NCI-H2227 (cell line): ENCODE measurements at regions not wholly inside any gene's neighbourhood (a gene's known extent, or its start where the extent isn't known, plus 50 kb on each side); places are given as distances from the start of the nearest gene placed in this dataset.
"Not testable (repeated sequence)": the region's sequence is repeated elsewhere in the genome, so short reads cannot be mapped to it uniquely, and the experiment has no call there.

Experiments used
- DNase-seq: peaks from one replicate; lab custom pipeline; 2025; ENCODE audit not compliant: unreplicated experiment; lab: John Stamatoyannopoulos, UW

DNA sequence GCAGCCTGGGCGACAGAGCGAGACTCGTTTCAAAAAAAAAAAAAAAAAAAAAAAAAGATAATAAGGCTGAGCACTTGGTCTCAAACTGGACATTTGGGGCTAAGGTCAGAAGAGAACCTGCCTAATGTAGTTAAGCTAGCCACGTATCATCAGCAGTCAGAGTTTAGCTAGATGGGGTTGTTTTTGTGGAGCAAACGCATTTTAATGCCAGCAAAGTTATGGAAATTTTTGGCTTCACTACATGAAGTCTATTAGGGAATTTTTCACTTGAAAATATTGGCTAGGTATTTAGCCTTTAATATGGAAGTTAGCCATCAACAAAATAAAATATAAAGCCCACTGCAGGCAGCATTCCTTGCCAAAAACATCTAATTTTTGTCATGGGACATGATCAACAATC, 902.9 kb upstream of the CDH18 start:
- not testable (repeated sequence) for DNase-seq

DNA sequence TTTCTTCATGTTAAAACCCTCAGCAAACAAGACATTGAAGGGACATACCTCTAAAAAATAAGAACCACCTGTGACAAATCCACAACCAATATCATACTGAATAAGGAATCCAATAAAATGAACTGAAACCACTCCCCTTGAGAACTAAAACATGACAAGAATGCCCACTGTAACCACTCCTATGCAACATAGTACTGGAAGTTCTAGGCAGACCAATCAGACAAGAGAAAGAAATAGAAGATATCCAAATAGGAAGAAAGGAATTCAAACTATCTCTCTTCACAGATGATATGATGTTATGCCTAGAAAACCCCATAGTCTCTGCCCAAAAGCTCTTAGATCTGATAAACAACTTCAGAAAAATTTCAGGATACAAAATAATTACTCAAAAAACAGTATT, 887.7 kb upstream of the CDH18 start:
- DNase-seq: not testable (repeated sequence)

DNA sequence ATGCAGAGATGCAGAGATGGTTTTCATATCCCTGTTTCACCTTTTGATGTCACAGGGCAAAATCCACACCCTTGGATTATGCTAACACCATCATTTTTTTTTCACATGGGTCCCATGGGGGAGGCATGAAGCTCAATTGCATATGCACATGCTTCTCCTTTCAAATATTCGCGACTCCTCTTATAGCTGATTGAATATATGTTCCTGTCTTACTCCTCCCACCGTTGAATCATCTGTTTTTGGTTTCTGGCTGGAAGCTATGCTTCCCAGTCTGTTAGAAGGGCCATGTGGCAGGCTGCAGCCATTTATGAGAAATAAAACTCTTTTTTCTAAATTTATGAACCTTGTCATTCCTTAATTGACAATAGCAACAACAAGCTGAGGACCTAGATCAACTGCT, 877.9 kb upstream of the CDH18 start:
- not testable (repeated sequence) for DNase-seq

DNA sequence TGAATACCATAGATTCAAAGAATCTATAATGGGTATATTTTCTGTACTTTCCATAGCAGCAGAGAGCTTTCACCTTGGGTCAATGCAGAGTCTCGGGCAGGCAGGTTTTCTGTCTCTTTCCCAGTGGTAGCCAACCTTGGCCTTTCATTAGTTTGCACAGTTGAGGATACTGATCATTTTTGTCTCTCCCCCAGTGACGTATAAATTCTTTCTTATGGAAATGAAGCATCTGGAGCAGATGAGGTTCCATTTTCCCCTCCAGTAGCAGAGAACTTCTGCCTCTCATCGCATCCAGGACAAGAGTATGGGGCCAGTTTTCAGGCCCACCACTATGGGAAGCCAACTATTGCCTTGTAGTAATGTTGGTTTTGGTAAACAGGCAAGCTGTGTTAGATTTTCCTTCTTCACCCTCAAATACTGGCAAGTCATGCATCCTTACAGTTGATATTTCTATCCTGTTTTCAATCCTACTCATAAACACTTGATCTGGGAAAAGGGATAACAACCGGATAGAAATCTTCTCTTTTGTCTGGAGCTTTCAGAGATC, 845.2 kb upstream of the CDH18 start:
- DNase-seq: no peak

DNA sequence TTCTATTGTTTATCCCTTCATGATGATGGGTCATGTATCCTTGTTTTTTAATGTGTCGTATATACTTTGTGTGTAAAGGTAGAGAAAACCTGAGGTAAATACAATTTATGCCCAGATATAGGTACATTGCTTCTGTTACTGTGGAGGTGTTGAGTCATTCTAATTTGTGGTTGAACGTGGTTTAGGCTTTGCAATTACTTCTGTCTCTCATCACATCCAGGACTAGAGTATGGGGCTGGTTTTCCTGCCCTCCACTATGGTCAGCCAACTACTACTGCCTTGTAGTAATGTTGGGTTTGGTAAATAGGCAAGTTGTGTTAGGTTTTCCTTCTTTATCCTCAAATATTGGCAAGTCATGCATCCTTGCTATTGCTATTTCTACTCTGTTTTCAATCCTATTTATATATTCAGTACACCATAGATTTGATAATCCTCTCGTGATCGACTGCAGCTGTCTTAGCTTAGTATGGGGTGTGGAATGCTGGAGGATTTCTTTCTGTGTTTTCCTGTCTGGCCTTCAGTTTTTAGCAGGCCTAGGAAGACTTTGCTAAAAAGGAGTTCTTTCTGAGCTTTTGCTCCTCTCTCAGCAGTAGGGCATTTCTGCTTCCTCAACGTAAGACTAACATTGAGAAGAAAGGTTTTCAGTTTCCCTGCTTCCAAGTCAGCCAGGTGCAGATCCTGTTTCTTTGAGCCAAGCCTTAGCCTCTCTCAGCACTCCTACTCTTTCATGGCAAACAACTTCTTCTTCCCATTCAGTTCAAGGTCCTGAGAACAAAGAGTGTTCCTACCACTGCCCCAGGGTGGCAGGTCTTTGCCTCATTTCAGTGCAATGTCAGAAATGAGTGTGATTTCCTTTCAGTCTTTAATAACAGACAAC, 844.4 kb upstream of the CDH18 start:
- DNase-seq: no peak

DNA sequence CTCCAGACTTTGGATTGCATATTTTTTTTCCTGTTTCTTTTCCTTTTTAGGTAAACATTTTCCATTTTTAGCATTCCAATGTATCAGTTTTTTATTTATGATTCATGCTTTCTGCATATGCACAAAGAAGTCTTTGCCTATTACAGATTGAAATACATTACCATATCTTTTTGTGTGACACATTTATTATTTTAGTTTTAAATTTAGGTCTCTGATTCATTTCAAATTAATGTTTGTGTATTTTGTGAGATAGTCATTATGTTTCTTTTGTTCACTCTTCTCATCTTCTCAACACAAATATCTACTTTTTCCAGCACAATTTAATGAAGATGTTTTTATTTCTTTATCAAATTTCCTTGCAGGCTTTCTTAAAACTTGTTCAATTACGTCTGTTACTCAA, 838.0 kb upstream of the CDH18 start:
- not testable (repeated sequence) for DNase-seq

DNA sequence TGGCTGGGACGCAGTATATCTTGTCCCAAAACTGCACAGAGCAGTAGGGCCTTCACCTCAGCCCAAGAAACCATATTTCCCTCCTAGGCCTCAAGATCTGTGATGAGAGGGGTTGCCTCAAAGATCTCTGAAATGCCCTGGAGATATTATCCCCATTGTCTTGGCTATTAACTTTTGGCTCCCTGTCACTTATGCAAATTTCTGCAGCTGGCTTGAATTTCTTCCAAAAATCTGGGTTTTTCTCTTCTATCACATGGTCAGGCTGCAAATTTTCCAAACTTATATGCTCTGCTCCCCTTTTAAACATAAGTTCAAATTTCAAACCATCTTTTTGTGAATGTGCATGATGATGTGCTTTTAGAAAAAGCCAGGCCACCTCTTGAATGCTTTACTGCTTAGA, 809.2 kb upstream of the CDH18 start:
- not testable (repeated sequence) for DNase-seq

DNA sequence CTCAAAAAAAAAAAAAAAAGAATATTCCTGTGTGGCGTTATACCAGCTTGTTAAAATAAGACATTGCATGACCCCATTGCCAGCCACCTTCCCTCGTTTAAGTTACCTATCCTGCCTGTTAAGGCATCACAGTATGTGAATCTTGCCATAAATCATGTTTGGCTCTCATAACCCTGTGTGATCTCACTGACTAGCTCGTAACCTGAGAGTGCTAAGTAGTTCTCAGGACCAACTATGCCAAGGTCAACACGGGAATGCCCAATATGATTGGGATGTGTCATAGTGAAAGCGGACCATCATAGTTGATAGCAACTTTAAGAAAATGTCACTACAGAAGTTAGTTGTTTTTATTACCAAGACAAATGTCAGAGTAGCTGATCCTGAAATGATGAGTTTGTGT, 796.8 kb upstream of the CDH18 start:
- DNase-seq: not testable (repeated sequence)

DNA sequence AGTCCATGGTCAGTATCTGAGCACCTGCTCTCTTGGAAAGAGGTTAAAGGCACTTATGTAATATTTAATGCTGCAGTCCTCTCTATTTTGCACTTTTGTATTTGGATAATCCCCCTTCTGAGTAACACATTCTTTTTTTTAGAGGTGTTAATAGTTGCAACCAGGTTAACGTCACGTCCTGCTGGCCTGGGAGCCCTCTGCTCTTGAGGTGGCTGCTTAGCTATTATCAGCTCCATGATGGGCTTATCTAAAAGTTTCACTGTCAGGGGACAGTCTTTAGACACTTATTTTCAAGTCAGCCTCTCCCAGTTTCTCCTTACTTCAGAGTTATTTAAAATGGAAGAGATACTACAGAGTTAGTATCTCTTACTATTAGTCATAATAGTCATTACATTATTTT, 795.5 kb upstream of the CDH18 start:
- DNase-seq: not testable (repeated sequence)

DNA sequence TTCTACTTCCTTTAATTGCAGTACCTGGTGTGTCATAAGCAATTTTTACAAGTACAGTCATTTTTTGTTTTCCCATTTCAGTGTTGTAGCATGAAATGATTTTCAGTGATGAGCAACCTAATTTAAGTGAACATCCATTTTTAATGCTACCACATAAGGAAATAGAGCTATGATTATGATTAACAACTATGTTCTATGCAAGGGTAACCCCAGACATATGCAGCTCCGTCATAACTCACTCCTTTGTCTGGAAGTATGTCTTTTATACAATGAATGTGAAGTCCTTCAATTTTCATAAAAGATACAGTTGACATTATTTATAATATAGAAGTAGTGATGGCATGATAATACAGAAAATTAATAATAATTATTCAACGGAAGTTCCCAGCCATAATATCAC, 783.3 kb upstream of the CDH18 start:
- not testable (repeated sequence) for DNase-seq

DNA sequence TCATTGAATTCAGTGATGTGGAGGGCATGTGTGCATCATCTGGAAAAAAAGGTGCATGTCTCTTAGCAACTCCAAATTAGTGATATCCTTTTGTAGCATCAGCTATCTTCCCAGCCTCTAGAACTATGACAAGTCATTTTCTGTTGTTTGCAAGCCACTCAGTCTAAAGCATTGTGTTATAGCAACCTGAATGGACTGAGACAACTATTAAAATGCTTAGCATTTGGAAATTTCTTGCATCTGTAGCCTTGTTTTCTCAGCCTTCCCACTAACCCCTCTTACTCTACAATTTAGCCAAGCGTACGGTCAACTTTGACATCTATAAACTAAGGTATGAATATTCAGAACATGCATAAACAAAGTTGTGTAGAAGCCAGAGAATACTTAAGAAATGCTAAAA, 777.1 kb upstream of the CDH18 start:
- not testable (repeated sequence) for DNase-seq

DNA sequence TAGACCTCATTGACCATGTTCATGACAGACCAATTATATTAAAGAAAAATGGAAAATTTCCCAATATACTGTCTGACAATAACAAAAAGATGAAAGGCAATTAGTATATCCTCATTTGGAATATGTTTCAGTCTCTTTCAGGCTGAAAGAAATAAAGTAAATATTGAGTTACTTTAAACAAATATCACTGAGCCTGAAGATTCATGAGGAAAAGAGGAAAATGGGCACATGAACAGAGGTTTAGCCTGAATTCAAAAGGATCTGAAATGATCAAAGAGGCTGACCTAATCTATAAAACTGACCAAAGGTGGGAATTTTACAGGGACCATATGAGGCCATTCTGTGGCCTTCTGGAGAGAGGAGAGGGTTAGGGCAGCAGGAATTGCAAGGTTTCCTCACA, 771.5 kb upstream of the CDH18 start:
- DNase-seq: not testable (repeated sequence)

DNA sequence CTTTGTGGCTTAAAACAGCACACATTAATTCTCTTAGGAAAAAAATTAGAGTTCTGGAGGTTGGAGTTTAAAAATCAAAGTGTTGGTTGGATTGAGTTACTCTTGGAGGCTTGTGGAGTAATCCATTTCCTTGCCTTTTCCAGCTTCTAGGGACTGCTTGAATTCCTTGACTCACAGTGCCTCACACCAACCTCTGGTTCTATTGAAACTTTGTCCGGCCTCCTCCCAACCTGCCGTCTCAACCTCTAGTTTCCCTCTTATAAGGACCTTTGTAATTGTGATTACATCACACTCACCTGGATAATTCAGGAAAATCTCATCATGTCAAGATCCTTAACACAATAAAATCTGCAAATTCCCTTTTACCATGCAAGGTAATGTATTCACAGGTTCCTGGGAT, 764.2 kb upstream of the CDH18 start:
- not testable (repeated sequence) for DNase-seq

DNA sequence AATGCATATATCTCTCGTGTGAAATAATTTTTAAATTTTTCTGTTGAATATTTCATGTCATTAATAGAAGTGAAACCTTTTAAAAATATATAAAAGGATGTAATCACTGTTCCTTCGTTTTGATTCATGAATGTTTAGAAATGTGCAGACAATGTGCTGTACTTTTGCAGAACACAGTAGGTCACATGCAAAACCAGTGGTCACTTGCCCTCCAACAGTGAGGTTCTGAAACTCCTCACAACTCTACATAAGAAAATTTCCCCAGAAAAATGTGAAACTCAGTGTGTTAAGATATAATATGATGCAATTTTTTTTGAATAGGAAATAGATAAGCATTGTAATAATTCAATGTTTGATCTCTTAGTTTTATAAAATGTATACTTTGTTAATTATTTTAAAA, 747.7 kb upstream of the CDH18 start:
- DNase-seq: not testable (repeated sequence)

DNA sequence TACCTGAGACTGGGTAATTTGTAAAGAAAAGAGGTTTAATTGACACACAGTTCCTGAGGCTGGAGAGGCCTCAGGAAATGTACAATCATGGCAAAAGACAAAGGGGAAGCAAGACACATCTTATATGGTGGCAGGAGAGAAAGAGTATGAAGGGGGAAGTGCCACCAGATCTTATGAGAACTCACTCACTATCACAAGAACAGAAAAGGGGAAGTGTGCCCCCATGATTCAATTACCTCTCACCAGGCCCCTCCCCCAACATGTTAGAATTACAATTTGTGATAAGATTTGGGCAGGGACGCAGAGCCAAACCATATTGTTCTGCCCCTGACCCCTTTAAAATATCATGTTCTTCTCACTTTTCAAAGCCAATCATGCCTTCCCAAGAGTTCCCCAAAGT, 744.2 kb upstream of the CDH18 start:
- not testable (repeated sequence) for DNase-seq

DNA sequence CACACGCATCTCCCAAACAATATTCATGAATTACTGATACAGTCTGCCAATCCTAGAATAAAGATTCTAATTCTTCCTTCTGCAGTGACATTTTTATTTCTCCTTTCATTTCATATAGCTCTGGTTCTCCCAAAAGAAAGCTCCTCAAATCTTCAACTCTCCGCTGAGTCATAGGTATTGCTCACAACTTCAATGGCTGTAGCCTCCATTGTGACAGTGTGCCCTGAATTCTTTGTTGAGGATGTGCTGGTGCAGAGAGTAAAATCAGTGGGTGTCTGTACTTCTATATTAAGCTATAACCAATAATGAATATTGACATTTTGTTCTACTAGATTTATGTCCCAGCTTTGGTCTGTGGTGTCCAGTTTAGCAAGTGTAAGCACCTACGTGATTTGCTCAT, 733.3 kb upstream of the CDH18 start:
- not testable (repeated sequence) for DNase-seq

DNA sequence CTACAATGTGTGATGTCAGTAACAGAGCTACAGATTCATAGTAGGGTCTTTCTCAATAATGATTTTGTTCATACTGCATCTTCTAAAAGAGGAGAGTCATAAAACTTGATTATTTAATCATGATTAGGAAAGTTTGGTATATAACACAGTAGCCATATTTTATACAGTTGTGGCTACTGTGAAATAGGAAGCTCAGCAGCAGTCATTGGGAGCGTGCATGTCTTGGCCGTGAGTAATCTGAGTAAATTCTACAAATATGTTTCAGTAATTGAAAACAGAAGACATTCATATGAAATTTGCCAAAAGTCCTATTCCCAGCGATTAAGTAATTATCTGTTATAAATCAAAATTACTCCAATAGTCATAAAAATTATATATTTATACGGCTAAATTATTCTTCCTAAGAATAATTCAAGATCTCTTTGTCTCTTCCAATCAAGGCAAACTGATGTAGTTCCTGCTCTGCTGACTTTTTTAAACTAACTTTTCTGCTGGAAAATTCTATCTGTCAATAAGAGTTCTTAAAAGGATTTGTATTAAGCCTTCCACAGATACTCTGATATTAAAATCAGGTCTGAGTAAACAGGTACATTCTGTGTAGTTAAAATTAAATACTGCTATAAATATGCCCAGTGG, 723.6 kb upstream of the CDH18 start:
- DNase-seq: not testable (repeated sequence)

DNA sequence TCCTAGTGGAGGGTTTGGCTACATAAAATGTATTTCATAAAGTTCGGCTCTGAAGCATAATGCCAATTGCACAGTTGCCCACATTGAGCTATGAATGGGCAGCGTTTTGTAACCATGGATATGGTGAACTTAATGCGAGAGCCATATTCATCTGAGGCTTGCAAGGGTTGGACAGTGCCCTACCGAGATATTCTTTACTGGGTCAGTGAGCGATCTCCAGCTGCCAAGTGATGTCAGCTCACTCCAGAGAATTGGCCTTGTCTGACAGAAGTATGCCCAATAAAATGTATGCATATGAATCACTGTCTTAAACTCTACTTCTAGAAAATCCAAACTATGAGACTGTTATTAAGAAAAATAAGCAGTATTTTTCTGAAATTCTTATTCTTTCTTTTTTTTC, 719.6 kb upstream of the CDH18 start:
- DNase-seq: not testable (repeated sequence)

DNA sequence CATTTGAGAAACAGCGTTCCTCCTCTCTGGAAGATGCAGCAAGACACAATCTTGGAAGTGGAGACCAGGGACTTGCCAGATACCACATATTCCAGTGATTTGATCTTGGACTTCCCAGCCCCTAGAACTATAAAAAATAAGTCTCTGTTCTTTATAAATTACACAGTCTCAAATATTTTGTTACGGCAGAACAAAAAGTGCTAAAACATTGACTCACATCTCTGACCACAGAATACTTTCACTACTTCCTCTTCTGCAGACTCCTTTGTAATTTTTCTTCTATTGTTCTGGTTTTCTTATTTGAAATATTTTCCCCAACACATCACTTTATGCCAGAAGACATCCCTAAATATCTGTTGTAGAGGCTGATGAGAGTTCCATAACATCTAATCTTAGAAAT, 706.1 kb upstream of the CDH18 start:
- DNase-seq: no peak

DNA sequence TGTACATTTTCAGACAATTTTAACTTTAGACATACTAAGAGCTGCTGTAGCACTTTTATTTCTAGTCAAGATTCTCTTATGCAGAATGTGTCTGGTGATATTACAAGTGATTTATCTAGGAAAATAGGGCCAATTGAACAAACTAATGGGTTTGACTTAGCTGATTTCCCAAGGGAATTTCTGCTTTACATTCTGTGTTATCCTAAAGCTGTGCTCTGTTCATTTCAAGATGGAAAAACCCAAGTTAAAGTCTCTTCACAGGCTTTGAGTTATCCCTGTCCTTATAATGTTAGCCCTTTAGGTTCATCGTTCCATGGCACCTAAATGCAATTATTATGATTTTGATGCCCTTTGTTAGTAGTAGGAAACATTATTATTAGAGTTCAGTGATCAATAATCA, 704.9 kb upstream of the CDH18 start:
- DNase-seq: no peak

DNA sequence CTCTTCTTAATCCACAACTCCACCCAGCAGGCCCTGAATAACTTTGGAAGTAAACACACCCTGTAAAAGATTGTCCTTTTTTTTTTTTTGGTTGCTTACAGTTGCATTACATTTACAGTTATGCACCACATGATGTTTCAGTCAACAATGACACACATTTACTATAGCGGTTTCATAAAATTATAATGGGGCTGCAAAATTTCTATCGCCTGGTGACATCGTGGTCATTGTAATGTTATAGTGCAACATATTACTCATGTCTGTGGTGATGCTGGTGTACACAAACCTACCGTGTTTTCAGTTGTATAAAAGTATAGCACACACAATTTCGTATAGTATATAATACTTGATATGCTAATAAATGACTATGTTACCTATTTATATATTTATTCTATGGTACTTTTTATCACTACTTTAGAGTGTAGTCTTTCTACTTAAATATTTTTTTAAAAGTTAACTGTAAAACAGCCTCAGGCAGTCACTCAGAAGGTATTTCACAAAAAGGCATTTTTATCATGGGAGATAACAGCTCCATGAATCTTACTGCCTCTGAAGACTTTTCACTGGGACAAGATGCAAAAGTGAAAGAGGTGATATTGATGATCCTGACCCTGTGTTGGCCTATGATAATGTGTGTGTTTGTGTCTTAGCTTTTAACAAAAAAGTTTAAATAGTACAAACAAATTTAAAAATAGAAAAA, 695.4 kb upstream of the CDH18 start:
- no peak for DNase-seq
